ENCODE measurements at regions not wholly inside any gene's neighbourhood (a gene's known extent, or its start where the extent isn't known, plus 50 kb on each side); places are given as distances from the start of the nearest gene placed in this dataset.
"Not testable (repeated sequence)": the region's sequence is repeated elsewhere in the genome, so short reads cannot be mapped to it uniquely, and the experiment has no call there.

DNA sequence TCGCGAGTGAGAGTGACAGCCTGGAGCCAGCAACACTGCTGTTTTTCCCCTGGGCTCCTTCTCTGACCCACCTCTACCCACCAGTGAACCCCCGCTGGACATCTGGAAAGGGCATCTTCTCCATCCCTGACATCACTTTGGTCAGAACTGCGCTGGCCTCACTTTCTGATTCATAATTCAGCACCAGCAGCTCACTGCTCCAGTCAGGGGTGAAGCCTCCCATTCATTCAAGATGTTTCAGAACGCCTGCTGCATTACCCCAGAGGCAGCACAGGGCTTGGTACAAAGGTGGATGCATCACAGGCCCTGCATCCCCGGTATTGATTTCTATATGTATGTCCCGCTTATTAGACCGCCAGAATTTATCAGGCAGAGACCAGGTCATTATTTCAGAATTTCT lies 182.8 kb upstream of the TSHZ3 start:
- DNase-seq = no peak

DNA sequence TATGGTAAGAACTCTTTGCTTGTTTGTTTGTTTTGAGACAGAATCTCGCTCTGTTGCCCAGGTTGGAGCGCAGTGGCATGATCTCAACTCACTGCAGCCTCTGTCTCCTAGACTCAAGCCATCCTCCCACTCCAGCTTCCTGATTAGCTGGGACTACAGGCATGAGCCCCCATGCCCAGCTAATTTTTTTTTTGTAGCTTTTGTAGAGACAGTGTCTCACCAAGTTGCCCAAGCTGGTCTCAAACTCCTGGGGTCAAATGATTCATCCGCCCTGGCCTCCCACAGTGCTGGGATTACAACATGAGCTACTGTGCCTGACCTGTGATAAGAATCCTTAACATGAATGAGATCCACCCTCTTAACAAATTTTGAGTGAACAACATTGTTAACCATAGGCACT lies 183.9 kb upstream of the TSHZ3 start:
- no peak for DNase-seq

DNA sequence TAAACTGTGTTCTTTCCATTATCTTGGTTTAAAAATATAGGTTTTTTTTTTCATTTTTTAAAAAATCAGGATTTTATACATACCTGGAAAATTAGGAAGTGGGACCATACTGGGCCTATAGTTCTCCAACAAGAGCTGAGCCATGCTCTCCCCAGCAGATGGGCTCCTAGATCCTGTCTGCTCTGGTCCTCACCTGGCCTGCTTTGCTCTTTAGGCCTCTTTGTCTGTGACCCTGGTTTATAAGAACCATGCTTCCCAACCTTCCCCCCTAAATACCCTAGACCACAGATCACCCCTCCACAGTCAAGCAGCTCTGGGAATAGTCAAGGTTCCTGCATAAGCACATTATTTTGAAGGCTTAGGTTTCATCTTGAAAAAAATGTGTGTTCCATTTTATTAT lies 185.0 kb upstream of the TSHZ3 start:
- DNase-seq = no peak

DNA sequence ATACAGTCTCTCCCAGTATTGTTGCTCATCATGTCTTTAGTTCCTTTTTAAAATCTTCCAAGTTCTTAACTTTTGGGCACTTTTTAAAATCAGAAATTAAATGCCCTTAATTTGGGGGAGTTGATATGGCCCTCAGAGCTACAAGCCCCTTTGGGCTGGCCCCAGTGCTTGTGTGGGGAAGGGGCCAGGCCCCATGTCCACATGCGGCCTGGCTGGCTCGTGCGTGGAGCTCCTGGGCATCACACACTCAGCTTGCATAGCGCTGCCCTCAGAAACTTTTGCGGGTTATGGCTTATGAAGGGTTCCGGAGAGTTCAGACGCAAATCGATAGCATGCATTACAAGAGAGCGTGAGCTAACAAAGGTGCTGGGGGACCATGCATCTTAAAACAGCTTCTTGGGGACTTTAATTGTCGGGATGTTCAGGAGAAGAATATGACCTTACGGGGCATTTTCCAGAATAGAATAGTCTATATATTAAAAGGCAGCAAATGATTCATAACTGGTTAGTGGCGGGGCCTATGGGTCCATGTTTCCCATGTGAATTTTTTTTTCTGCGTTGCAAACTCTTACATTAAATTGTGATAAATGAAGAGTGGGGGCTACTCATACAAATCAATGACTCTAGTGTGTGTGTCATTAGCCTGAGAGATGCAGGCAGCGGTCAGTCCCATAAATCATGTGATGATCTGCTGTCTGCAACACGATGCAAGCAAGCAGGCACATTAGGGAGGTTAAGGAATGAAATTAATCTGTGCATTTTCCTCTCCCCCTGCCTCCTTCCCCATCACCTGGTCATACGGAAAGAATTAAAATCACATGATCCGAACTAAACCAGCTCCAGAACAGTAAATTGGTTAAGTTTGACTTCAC lies 185.8 kb upstream of the TSHZ3 start:
- DNase-seq = no peak

DNA sequence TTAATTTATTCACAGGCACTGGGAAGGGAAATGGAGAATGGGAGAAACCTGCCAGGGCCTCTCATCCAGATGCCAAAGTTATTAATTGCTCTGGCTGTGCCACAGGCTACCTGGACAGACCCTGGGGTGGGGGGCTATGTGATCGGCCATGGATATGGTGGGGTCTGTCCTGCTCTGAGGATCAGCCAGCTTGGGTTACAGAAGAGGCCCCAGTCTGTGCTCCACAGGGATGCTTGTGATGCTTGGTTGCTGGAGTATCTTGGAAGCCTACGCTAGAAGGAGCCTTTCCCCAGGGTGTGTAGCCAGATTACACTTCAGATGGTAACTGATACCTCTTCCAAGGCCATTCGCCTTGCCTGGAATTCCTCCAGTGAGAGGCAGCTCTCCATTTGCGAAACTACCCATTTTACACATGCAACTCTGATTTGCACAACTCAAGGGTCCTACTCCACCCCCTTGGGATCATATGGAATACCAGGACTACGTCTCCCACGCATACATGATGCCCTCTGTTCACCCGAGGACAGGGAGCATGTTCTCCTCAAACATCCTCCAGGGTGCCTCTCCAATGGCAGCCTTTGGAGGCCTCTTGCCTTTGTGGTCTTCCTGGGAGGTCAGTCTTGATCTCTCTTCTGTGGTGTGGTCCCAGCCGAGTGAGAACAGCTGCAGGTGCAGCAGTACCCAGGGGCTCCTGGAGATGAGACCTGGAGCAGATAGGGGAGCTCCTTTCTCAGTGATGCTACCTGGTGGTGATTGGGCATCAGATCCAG lies 186.6 kb upstream of the TSHZ3 start:
- DNase-seq = no peak

DNA sequence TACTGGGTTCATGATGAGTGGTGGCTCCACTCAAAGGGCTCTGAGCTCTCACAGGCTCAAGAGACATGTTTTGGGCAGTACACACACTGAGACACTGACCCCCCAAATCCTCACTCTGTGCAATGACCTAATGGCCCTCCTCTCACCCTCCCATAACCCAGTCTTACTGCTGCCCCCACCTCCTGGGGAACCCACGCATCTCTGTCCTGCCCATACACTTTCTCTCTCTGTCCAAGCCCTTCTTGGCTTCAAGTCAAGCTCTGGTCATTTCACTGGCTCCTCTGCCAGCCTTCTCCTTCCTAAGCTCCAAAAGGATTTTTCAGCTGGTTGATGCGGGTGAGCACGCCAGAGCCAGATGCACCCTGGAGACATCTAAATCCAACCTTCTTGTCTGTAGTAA lies 187.9 kb upstream of the TSHZ3 start:
- DNase-seq = no peak

DNA sequence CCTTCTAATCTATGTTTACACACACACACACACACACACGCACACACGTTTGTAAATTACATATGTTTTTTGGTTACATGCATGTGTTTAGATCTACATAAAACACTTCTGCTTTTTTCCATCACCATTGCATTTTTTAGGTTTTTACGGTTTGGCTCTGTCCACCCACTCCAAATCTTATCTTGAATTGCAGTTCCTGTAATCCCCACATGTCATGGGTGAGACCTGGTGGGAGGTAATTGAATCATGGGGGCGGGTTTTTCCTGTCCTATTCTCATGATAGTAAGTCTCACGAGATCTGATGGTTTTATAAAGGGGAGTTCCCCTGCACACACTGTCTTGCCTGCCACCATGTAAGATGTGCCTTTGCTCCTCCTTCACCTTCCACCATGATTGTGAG lies 188.7 kb upstream of the TSHZ3 start:
- not testable (repeated sequence) for DNase-seq

DNA sequence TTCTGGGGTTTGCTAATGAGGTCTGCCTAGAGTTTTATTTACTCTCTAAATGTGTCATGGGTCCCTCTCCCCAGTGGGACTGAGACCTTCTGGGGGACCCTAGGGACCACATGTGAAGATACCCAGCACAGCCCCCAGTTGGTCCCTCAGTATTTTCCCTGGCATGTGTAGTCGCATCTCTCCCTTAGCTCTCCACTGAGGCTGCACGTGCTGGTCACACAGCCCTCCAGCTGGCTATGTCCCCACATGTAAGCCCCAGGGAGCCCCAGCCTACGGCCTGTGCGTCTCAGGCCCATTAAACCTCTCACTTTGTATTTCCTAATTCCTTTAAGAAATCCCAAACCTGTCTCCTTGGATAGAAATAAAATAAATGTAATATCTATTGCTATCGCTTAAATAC lies 189.6 kb upstream of the TSHZ3 start:
- no peak for DNase-seq

DNA sequence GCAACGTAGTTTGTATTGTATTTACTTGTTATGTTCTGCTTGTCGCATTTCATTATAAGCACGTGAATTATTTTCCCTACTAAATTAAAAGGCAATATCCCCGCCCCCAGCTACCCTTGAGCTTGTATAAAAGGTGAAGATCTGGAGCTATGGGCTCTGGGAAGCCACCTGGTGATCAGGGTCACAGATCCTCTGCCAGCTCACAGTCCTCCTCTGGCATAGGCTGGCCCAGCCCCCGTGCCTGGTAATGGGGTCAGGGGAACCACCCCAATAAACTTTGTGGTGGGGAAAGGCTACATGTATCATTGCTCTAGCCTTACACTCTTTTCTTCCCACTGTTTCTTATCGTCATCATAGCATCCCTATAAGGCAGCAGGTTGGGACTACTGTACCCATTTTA lies 190.2 kb upstream of the TSHZ3 start:
- DNase-seq = no peak

DNA sequence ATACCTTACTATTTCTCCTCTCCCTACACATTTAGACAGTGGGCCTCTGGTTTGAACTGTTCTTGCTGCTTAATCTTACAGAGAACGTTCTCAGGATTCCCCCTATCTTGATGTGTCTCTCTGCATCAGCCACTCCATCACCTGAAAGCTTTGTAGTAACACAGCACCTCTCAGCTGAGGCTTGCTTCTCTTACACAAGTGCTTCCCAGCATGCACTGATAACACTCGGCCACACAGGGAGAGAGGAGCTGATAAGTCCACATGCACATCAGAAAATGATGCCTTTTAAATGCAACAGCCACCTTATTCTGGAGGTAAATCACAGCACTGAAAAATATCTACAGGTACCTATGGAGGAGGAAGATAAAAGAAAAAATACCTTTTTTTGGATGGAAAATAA lies 192.2 kb upstream of the TSHZ3 start:
- DNase-seq = no peak

DNA sequence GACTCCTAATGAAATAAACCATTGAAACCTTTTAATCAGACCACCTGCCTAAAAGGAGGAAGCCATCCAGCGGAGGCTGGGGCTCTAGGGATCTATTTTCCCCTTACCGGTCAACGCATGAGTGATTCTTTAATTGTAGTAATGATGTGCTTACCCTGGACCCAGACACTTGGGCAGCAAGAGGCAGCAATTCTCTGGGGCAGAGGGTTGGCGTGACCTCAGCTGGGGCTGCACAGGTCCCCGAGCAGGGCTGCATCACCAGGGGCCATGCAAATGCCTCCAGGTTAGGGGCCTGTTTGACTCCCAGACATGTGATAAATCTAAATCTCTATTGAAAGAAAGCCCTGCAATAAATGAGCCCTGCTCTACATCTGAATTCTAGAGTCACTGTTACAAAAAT lies 194.2 kb upstream of the TSHZ3 start:
- DNase-seq = no peak

DNA sequence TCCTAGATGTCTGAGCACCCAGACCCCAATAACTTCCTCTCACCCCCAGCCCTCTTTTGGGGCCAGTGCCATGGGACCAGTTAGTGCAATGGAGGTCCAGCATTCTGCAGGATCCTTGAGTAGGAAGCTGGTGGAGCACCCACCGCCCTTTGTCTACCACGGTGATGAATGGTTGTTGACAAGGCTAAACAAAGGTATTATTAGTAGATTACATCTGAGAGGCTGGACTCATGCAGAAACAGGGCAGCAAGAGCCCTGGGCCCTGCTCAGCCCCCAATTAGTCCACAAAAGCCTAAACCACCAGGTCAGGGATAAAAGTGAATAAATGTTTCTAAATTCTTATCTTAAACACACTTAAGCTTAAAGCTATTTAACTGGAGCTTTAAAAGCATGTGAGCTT lies 196.5 kb upstream of the TSHZ3 start:
- DNase-seq = no peak

DNA sequence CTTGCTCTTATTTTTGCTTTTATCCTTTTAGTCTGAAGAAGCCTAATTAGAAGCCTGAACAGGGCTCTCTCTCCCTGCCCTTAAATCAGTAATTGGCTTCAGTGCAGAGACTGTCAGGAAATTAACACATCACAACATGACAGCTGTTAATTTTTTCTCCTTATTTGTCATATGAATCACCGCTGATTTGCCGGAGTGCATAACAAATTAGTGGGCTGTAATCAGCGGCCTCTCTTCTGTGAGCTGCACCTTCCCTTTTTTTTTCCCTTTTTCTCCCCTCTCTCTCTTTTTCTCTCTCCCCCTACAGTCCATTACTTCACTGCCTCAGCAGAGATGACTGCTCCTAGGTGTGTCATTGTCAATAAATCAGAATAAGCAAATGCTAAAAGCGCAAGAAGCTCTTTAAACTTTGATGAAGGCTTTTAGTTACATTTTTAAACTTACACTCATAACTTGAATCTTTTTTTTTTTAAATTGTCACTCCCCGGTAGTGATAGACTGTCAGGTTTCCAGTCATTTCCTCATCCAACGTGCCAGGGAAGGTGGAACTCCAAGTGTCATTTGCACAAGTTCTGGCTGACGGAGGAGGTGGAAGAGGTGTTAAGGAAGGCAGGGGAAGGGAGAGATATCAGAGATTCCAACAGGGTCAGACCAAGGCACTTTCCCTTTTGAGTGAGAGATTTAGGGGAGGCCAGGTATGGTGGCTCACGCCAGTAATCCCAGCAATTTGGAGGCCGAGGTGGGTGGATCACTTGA lies 197.1 kb upstream of the TSHZ3 start:
- DNase-seq = no peak

DNA sequence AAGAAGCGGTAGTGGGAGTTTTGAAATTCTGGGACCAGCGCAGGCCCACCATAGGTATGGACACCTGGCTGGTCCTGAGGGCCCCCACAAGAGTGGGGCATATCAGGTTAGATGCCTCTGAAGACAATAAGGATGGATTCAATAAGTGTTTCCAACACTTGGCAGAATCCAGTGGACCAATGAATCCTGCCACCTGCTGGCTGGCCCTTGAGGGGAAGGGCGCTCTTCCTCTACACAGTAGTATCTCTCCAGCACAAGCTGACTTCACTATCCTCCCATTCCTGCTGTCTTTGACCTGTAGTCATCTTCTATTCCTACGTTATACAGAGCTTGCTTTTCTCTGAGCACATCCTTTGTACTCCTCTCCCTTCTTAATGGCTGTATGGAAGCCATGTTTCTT lies 199.7 kb upstream of the TSHZ3 start:
- DNase-seq = no peak

DNA sequence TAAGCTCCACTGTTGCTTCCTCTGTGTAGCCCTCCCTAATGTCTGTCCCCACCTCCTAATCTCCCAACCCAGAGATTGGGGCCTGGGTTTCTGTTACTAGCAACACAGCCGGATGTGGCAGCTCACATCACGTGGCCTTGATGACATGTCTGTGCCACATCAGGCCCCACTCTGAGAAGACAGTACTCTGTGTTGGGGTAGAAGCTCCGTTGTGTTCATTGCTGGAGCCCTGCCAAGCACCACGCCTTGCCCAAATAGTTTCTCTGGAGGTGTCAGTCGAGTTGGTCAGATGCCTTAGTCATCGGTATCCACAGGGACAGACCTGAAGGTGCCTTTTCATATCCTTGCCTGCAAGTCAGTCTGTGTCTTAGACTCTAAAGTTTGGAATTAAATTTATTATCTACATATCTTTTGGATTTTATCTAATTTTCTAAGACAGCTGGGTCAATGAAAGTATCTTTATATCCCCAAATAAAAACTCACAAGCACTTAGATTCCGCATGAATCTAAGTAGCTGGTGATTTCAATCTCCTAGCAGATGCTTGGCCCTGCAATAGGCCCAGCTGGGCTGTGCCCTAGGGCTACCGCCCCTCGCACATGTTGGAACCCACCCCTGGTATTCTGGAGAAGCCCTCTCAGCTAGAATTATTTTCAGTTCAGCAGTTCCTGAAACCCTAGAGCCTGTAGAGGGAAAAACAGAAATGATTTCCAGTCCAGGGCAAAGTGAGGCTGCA lies 204.0 kb upstream of the TSHZ3 start:
- DNase-seq = no peak

DNA sequence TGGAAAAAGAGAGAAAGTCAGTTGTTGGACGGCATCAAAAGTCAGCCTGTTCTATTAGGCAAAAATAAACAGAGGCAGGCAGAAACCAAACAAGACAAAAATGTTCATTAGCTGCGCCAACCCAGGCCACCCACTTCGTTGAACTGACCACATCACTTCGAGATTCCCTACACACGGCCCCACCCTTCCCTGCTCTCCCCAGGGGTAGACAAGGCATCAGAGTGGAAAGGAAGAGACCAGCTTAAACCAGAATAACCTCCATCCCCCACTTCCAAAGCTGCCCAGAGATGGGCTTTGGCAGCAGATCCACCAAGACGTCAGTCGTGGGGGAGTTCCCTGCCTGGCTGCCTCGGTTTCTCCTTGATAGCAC lies 204.6 kb upstream of the TSHZ3 start:
- DNase-seq = no peak

DNA sequence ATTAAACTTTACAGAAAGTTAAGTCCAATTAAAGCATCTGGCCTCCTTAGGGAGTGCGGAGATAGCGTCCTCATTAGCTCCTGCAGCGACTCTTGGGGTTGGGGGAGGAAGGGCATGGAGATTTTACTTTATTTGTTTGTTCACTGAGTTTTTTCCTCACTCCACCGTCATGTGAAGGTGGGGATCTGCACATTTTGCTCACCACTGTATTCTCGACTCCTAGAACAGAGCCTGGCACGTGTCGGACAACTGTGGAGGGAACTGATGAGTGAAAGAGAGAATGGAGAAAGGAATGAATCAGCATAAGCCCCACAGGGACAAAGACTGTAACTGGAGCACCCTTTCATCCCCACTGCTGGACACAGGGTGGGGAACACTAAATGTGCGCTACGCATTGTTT lies 205.1 kb upstream of the TSHZ3 start:
- DNase-seq = no peak

DNA sequence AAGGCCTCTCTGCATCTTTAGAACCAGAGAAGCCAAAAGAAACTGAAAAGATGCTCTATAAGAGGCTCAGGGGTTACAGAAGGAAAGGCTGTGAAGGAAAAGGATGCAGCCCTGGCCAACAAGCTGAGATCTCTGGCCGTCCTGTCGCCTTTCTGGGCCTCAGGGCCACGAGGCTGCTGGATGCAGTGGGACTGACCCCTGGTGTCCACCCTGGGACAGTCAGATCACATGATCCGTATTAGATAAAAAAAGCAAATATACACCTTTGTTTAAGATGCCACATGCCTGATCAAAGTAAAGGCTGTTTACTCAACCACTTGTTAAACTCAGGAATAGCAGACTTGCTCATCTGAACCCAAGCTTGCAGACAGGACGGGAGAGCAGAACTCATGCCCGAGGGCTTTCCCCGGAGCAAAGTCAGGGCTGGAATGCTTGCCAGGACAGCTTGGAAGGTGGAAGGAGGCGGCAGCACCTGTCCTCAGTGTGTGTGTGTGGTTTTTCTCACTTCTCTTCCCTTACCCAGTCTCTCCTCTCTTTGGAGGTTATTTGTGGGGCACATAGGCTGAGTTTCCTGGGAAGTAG lies 206.5 kb upstream of the TSHZ3 start:
- no peak for DNase-seq

DNA sequence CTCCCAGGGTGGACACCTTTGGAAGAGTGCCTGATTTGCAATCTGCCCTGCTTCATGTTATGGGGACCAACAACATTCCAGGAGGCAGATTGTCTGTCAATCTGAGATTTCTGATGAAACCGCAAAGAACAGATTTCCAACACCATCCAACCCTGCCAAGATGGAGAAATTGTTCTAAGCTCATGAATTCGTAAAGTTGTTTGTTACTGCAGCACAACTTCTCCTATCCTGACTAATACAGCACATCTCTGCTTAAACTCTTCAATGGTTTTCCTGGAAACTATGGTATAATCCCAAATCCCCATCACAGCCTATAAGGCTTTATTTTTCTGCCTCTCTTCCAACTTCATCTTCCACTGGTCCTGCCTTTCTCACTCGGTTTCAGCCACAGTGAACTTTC lies 210.3 kb upstream of the TSHZ3 start:
- DNase-seq = no peak

DNA sequence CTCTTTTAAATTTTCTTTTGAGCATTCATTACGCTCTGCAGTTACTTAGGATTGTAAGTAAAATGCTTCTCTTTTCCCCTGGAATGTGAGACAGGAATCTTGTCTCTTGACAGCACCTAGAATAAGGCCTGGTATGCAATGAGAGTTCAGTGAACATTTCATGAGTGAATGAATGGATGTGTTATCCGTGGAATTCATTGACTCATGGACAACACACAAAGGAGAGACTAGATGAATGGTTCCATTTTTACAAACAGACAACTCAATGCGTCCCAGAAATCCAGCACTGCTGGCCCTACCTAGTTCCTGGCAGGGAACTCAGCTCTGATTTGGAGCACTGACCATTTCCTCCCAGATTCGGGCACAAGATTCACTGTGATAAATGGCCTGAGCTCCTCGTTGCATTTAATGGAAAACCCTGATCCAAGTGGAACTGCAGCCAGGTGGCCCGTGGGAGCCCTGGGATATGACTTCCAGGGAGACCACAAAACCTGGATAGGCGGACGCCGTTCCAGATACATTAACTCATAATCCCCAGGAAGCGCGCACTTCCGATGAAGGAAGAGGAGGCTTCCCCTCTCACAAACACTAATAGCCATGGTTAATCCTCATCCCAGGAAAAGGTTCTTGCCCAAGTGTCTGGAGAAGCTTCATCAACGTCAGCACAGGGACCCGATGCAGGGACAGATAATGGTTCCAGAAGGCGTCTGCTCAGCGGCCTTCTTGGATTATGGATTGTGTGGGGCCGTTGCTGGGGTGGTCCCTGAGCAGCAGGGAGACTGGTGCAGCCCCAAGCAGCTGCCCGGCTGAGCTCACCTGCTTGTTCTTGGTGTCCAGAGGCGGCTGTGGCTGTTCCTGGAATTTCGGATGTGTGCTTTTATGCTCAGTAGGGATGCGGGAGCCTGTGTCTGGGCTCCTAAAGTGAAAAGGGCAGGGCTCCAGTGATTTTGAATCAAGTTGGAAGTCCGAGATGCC lies 211.1 kb upstream of the TSHZ3 start:
- no peak for DNase-seq

DNA sequence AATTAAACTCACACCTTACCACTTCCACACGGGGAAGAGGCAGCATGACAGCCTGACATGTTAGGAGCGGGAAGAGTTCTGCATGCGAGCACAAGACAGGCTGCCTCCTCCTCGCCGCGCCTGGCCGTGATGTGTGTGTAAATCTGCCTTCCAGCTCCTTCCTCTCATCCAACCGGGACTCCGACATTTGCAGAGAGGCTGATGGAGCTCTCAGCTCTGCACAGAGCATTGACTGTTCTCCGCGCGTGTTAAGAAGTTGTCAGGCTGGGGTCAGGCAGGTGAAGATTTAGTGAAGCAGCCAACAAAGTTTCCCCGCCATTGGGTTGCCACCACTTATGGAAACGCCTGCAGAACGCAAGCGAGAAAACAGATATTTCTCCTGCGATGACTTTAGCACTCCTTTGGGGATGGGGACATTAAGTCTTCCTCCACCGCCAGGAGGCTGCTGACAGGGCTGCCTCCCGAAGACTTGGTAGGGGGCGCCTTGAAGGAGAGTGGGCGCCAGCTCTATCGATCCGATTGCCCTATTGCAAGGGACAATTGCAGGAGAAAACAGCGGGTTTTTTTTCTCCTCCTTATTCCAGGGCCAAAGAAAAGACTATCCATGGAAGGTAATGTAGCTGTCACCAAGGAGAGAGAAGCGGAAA lies 213.9 kb upstream of the TSHZ3 start:
- DNase-seq = no peak
